DMS79 treated with DMSO at 0.1 percent for 48 hours (cell line): ENCODE measurements at regions not wholly inside any gene's neighbourhood (a gene's known extent, or its start where the extent isn't known, plus 50 kb on each side); places are given as distances from the start of the nearest gene placed in this dataset.

Experiments
- DNase-seq: peaks from one replicate; lab custom pipeline; 2025; lab: John Stamatoyannopoulos, UW

- no peak for DNase-seq
Measured at GRCh38 chr15:97504031-97504792, 456.3 kb upstream of the ARRDC4 start.

- no peak for DNase-seq
Measured at GRCh38 chr15:97517737-97518136, 442.8 kb upstream of the ARRDC4 start.

- no peak for DNase-seq
Measured at GRCh38 chr15:97520689-97521088, 439.8 kb upstream of the ARRDC4 start.

- no peak for DNase-seq
Measured at GRCh38 chr15:97521381-97522285, 438.9 kb upstream of the ARRDC4 start.

GRCh38 chr15:97522347-97522746, 438.2 kb upstream of the ARRDC4 start:
- no peak for DNase-seq

GRCh38 chr15:97525809-97526208, 434.7 kb upstream of the ARRDC4 start:
- DNase-seq, result no peak

- DNase-seq, result no peak
Measured at GRCh38 chr15:97528238-97528637, 432.3 kb upstream of the ARRDC4 start.

- no peak for DNase-seq
Measured at GRCh38 chr15:97545799-97546198, 414.7 kb upstream of the ARRDC4 start.

GRCh38 chr15:97547381-97547780, 413.1 kb upstream of the ARRDC4 start:
- no peak for DNase-seq

- DNase-seq, result no peak
Measured at GRCh38 chr15:97561529-97561928, 399.0 kb upstream of the ARRDC4 start.

GRCh38 chr15:97563516-97563915, 397.0 kb upstream of the ARRDC4 start:
- no peak for DNase-seq

GRCh38 chr15:97566961-97567360, 393.5 kb upstream of the ARRDC4 start:
- DNase-seq, result no peak

- no peak for DNase-seq
Measured at GRCh38 chr15:97567411-97567810, 393.1 kb upstream of the ARRDC4 start.

GRCh38 chr15:97576929-97577645, 383.4 kb upstream of the ARRDC4 start:
- no peak for DNase-seq

GRCh38 chr15:97585408-97585807, 375.1 kb upstream of the ARRDC4 start:
- DNase-seq, result no peak

- no peak for DNase-seq
Measured at GRCh38 chr15:97592778-97593177, 367.7 kb upstream of the ARRDC4 start.

- DNase-seq, result no peak
Measured at GRCh38 chr15:97597801-97598200, 362.7 kb upstream of the ARRDC4 start.

GRCh38 chr15:97598353-97598798, 362.1 kb upstream of the ARRDC4 start:
- no peak for DNase-seq

- no peak for DNase-seq
Measured at GRCh38 chr15:97600190-97600589, 360.3 kb upstream of the ARRDC4 start.

- DNase-seq, result no peak
Measured at GRCh38 chr15:97604677-97605076, 355.8 kb upstream of the ARRDC4 start.

GRCh38 chr15:97615114-97615513, 345.4 kb upstream of the ARRDC4 start:
- no peak for DNase-seq

GRCh38 chr15:97623091-97623661, 337.3 kb upstream of the ARRDC4 start:
- DNase-seq, result no peak
